Ovary (tissue), 3 donors: ENCODE measurements at regions not wholly inside any gene's neighbourhood (a gene's known extent, or its start where the extent isn't known, plus 50 kb on each side); places are given as distances from the start of the nearest gene placed in this dataset.

ENCODE experiments used
- EP300 ChIP-seq: sonication (generic); formaldehyde crosslinking; IDR thresholded peaks from one replicate; pipeline ENCODE4 v1.6.1; 2017; ENCODE audit warnings: antibody characterized with exemption
- TF ChIP-seq, protein P1 (sequence below), 3 donors: fragments of 450-650 bp in 2 of 3; fragments of 200-600 bp in 1 of 3; IDR thresholded peaks; one replicate each; pipeline versions ENCODE4 v1.5.1 to v1.8.0; 2016 to 2022; ENCODE audit warnings: antibody characterized with exemption in 3 of 3, mild to moderate bottlenecking in 1 of 3
- donor health status: DM: no; HTN: no; CAD: no.

DNA sequence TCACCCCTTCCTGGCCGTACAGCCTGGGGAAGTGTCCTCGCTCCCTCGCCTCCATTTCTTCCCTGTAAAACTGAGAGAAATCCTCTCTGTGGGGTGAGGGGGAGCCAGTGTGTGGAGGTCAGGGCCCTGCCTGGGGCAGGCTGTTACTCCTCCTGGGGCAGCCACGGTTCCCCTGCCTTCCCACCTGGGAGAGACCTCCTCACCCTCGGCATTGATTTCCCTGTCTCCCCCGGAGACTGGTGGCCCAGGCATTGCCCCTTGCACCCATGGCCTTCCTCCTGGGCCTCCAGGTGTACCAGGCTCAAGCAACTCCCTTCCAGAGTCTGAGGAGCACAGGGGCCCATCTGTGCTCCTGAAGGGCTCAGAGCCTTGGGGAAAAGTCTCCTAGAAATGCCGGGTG, 75.6 kb upstream of the RNU6ATAC start:
- TF ChIP-seq EP300 = no peak
- TF ChIP-seq, protein P1, sequence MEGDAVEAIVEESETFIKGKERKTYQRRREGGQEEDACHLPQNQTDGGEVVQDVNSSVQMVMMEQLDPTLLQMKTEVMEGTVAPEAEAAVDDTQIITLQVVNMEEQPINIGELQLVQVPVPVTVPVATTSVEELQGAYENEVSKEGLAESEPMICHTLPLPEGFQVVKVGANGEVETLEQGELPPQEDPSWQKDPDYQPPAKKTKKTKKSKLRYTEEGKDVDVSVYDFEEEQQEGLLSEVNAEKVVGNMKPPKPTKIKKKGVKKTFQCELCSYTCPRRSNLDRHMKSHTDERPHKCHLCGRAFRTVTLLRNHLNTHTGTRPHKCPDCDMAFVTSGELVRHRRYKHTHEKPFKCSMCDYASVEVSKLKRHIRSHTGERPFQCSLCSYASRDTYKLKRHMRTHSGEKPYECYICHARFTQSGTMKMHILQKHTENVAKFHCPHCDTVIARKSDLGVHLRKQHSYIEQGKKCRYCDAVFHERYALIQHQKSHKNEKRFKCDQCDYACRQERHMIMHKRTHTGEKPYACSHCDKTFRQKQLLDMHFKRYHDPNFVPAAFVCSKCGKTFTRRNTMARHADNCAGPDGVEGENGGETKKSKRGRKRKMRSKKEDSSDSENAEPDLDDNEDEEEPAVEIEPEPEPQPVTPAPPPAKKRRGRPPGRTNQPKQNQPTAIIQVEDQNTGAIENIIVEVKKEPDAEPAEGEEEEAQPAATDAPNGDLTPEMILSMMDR (IDR thresholded peaks at IDR 0.05) = no peak
